NCI-H510A treated with DMSO at 0.1 percent for 48 hours (cell line): ENCODE measurements at regions not wholly inside any gene's neighbourhood (a gene's known extent, or its start where the extent isn't known, plus 50 kb on each side); places are given as distances from the start of the nearest gene placed in this dataset.

ENCODE experiments used
- DNase-seq: peaks from one replicate; lab custom pipeline; 2025; lab: John Stamatoyannopoulos, UW

- no peak for DNase-seq
Measured at GRCh38 chr11:23953951-23954710, 542.7 kb upstream of the LUZP2 start.

- no peak for DNase-seq
Measured at GRCh38 chr11:23954730-23955129, 542.1 kb upstream of the LUZP2 start.

- no peak for DNase-seq
Measured at GRCh38 chr11:23956586-23956985, 540.3 kb upstream of the LUZP2 start.

- DNase-seq, result no peak
Measured at GRCh38 chr11:23957314-23957713, 539.5 kb upstream of the LUZP2 start.

GRCh38 chr11:23959462-23959861, 537.4 kb upstream of the LUZP2 start:
- no peak for DNase-seq

GRCh38 chr11:23961503-23962338, 535.1 kb upstream of the LUZP2 start:
- DNase-seq, result no peak

- no peak for DNase-seq
Measured at GRCh38 chr11:23973244-23973643, 523.6 kb upstream of the LUZP2 start.

GRCh38 chr11:23974051-23974450, 522.8 kb upstream of the LUZP2 start:
- DNase-seq, result no peak

- no peak for DNase-seq
Measured at GRCh38 chr11:23974601-23975000, 522.3 kb upstream of the LUZP2 start.

GRCh38 chr11:23976426-23976825, 520.4 kb upstream of the LUZP2 start:
- no peak for DNase-seq

- DNase-seq, result no peak
Measured at GRCh38 chr11:23976841-23977271, 520.0 kb upstream of the LUZP2 start.

- no peak for DNase-seq
Measured at GRCh38 chr11:23988381-23989006, 508.4 kb upstream of the LUZP2 start.

GRCh38 chr11:23990346-23991164, 506.3 kb upstream of the LUZP2 start:
- DNase-seq, result no peak

GRCh38 chr11:23991165-23991539, 505.7 kb upstream of the LUZP2 start:
- DNase-seq, result peak; percentile 38

GRCh38 chr11:23995891-23996290, 501.0 kb upstream of the LUZP2 start:
- DNase-seq, result no peak

GRCh38 chr11:23997356-23997755, 499.5 kb upstream of the LUZP2 start:
- DNase-seq, result no peak

GRCh38 chr11:24005202-24005876, 491.5 kb upstream of the LUZP2 start:
- DNase-seq, result no peak

GRCh38 chr11:24043842-24044241, 453.0 kb upstream of the LUZP2 start:
- no peak for DNase-seq

- no peak for DNase-seq
Measured at GRCh38 chr11:24046731-24047130, 450.1 kb upstream of the LUZP2 start.

GRCh38 chr11:24056051-24056450, 440.8 kb upstream of the LUZP2 start:
- DNase-seq, result no peak

GRCh38 chr11:24060125-24060524, 436.7 kb upstream of the LUZP2 start:
- no peak for DNase-seq
